HCT116 (cell line): ENCODE measurements at regions not wholly inside any gene's neighbourhood (a gene's known extent, or its start where the extent isn't known, plus 50 kb on each side); places are given as distances from the start of the nearest gene placed in this dataset.

ENCODE experiments used
- ATAC-seq: fragments of 200-7000 bp; cut with Tn5 transposase; 2 replicates; pipeline ENCODE4 v1.9.1; 2020; ENCODE audit warnings: mild to moderate bottlenecking, moderate library complexity
- BruUV-seq: library from RNA; stranded (reverse); fragments of 400-500 nt; replicated peaks from 2 replicates; lab custom pipeline; 2021; lab: Mats Ljungman, UMichigan
- CTCF ChIA-PET: fragments of 300-600 bp; sonication (Branson Sonifier 250); formaldehyde crosslinking; loops from one replicate; lab custom pipeline; 2021; ENCODE audit warnings: antibody characterized with exemption; lab: Charles Lee
- POLR2A ChIA-PET: fragments of 300-600, 350-600 bp; sonication (Branson Sonifier 250); formaldehyde crosslinking; loops from one replicate; lab custom pipeline; 2021; ENCODE audit warnings: antibody characterized with exemption; lab: Charles Lee
- RAD21 ChIA-PET, 2 experiments: fragments of 300-600 bp; sonication (Branson Sonifier 250); formaldehyde crosslinking; loops; one replicate each; lab custom pipeline; 2023; ENCODE audit warnings: low total read pairs in 2 of 2; ENCODE audit not compliant: uncharacterized antibody in 2 of 2, unreplicated experiment in 2 of 2, low non-redundant PET in 1 of 2; lab: Charles Lee
- DNase-seq: peaks from one replicate; pipeline ENCODE4 v3.0.0-alpha.2; 2010; ENCODE audit warnings: low read depth, low spot score
- H2AFZ ChIP-seq: fragments of 200-600 bp; shearing (Covaris generic), sonication (generic); 2 replicates; pipeline ENCODE4 v1.6.1; 2017; ENCODE audit warnings: low read depth, mixed run types, mixed read lengths, antibody characterized with exemption, low read length; ENCODE audit not compliant: poor library complexity, severe bottlenecking
- H3K27ac ChIP-seq: 2 replicates; pipeline ENCODE4 v1.5.1; 2012; ENCODE audit warnings: low read depth, low read length
- H3K27me3 ChIP-seq: fragments of 200-600 bp; sonication (generic); 2 replicates; pipeline ENCODE4 v1.6.1; 2016; ENCODE audit warnings: mixed run types, low read length, mixed read lengths; ENCODE audit not compliant: insufficient read depth
- H3K36me3 ChIP-seq, 2 experiments: fragments of 200-500 bp in 1 of 2; fragments of 200-600 bp in 1 of 2; sonication (Bioruptor generic) in 1 of 2; sonication (generic) in 1 of 2; 2 replicates each; pipeline versions ENCODE4 v1.5.1 to v1.6.1; 2014 to 2016; ENCODE audit warnings: low read length in 2 of 2, inconsistent platforms in 1 of 2, mixed read lengths in 1 of 2, mixed run types in 1 of 2; ENCODE audit not compliant: insufficient read depth in 2 of 2, control insufficient read depth in 1 of 2
- H3K4me1 ChIP-seq, 2 experiments: fragments of 200-600 bp in 1 of 2; sonication (generic) in 1 of 2; 2 replicates each; pipeline versions ENCODE4 v1.5.1 to v1.6.1; 2012 to 2017; ENCODE audit warnings: low read length in 2 of 2, inconsistent platforms in 1 of 2, mild to moderate bottlenecking in 1 of 2, mixed read lengths in 1 of 2, mixed run types in 1 of 2, moderate library complexity in 1 of 2; ENCODE audit not compliant: insufficient read depth in 2 of 2, control insufficient read depth in 1 of 2
- H3K4me2 ChIP-seq: fragments of 200-600 bp; sonication (generic); 2 replicates; pipeline ENCODE4 v1.6.1; 2017; ENCODE audit warnings: mixed run types, low read length, mixed read lengths
- H3K4me3 ChIP-seq, 2 experiments: fragments of 200-600 bp in 1 of 2; sonication (generic) in 1 of 2; replicated peaks in 1 of 2; 2 replicates each; pipeline ENCODE4 v1.5.1; 2011 to 2016; ENCODE audit warnings: low read length in 2 of 2, control low read depth in 1 of 2, low read depth in 1 of 2, mild to moderate bottlenecking in 1 of 2, mixed read lengths in 1 of 2, mixed run types in 1 of 2
- H3K79me2 ChIP-seq: fragments of 200-600 bp; sonication (generic); 2 replicates; pipeline ENCODE4 v1.6.1; 2017; ENCODE audit warnings: mild to moderate bottlenecking, mixed run types, low read length, moderate library complexity, mixed read lengths; ENCODE audit not compliant: insufficient read depth
- H3K9ac ChIP-seq: fragments of 200-600 bp; sonication (generic); 2 replicates; pipeline ENCODE4 v1.6.1; 2016; ENCODE audit warnings: low read length, mixed read lengths
- H3K9me2 ChIP-seq: fragments of 200-600 bp; sonication (generic), shearing (Covaris generic); 2 replicates; pipeline ENCODE4 v1.6.1; 2017; ENCODE audit warnings: mixed run types, mild to moderate bottlenecking, moderate library complexity; ENCODE audit not compliant: insufficient read depth
- H3K9me3 ChIP-seq, 2 experiments: fragments of 200-500 bp in 1 of 2; fragments of 200-600 bp in 1 of 2; sonication (Bioruptor generic) in 1 of 2; sonication (generic) in 1 of 2; 2 replicates each; pipeline ENCODE4 v1.6.1; 2014 to 2017; ENCODE audit warnings: low read length in 2 of 2, mixed read lengths in 2 of 2, inconsistent platforms in 1 of 2, low read depth in 1 of 2, mild to moderate bottlenecking in 1 of 2, mixed run types in 1 of 2, moderate library complexity in 1 of 2; ENCODE audit not compliant: control insufficient read depth in 1 of 2, insufficient read depth in 1 of 2
- H4K20me1 ChIP-seq: fragments of 200-600 bp; sonication (generic), shearing (Covaris generic); 2 replicates; pipeline ENCODE4 v1.6.1; 2017; ENCODE audit warnings: mixed run types, mild to moderate bottlenecking, moderate library complexity; ENCODE audit not compliant: insufficient read depth
- ATF3 ChIP-seq: IDR thresholded peaks from 2 replicates; pipeline ENCODE4 v1.6.1; 2012
- CBX3 ChIP-seq: IDR thresholded peaks from 2 replicates; pipeline ENCODE4 v1.6.1; 2012; ENCODE audit warnings: low read depth
- EGR1 ChIP-seq: IDR thresholded peaks from 2 replicates; pipeline ENCODE4 v1.6.1; 2012; ENCODE audit warnings: low read depth
- ELF1 ChIP-seq: IDR thresholded peaks from 2 replicates; pipeline ENCODE4 v1.6.1; 2012; ENCODE audit warnings: low read depth, borderline replicate concordance
- EZH2phosphoT487 ChIP-seq: fragments of 200-600 bp; IDR thresholded peaks from 2 replicates; pipeline ENCODE4 v1.6.1; 2018; ENCODE audit warnings: antibody characterized with exemption, borderline replicate concordance
- FOSL1 ChIP-seq: IDR thresholded peaks from 2 replicates; pipeline ENCODE4 v1.6.1; 2012; ENCODE audit warnings: low read depth
- POLR2A ChIP-seq: IDR thresholded peaks from 2 replicates; pipeline ENCODE4 v1.7.0; 2011; ENCODE audit warnings: borderline replicate concordance; ENCODE audit not compliant: insufficient read depth, insufficient read length; ENCODE audit errors: extremely low read depth
- SIN3A ChIP-seq: IDR thresholded peaks from 2 replicates; pipeline ENCODE4 v1.6.1; 2012; ENCODE audit warnings: low read depth
- SRF ChIP-seq: IDR thresholded peaks from 2 replicates; pipeline ENCODE4 v1.6.1; 2012; ENCODE audit warnings: low read depth
- TCF7L2 ChIP-seq: IDR thresholded peaks from 2 replicates; pipeline ENCODE4 v1.7.0; 2011; ENCODE audit warnings: borderline replicate concordance, inconsistent platforms; ENCODE audit not compliant: insufficient read depth, insufficient read length; ENCODE audit errors: extremely low read depth
- YY1 ChIP-seq: IDR thresholded peaks from 2 replicates; pipeline ENCODE4 v1.6.1; 2011; ENCODE audit warnings: low read length, low read depth, moderate library complexity, mild to moderate bottlenecking; ENCODE audit not compliant: insufficient replicate concordance; ENCODE audit errors: extremely low read depth
- ZBTB33 ChIP-seq: IDR thresholded peaks from 2 replicates; pipeline ENCODE4 v1.6.1; 2011; ENCODE audit warnings: mild to moderate bottlenecking, low read length, moderate library complexity; ENCODE audit not compliant: insufficient replicate concordance; ENCODE audit errors: extremely low read depth
- ZFX ChIP-seq: fragments of 450-650 bp; IDR thresholded peaks from 2 replicates; pipeline ENCODE4 v1.6.1; 2017
- ZNF274 ChIP-seq: fragments of 200-500 bp; sonication (Bioruptor generic); IDR thresholded peaks from 2 replicates; pipeline ENCODE4 v1.6.1; 2014; ENCODE audit warnings: mild to moderate bottlenecking, low read depth, low read length, inconsistent platforms
- intact Hi-C: fragments of 100-400 bp; cut with micrococcal nuclease; formaldehyde crosslinking; loops from 2 replicates; pipeline ENCODE4 v1.10.0; 2022
- TF ChIP-seq, protein P1 (sequence below): IDR thresholded peaks from 2 replicates; pipeline ENCODE4 v1.6.1; 2012; ENCODE audit warnings: low read depth

- Histone ChIP-seq H3K9me2 (no peaks in the 10 kb centered on the region), H3K36me3 (no peaks in the 10 kb centered on the region), H2AFZ (no peak overlapping the region), H3K4me3 (no peak overlapping the region), H4K20me1 (no peaks in the 10 kb centered on the region), H3K9me3 (no peaks in the 10 kb centered on the region), H3K4me2 (no peak overlapping the region), H3K27ac (no peak overlapping the region), H3K4me1 (no peaks in the 10 kb centered on the region), H3K9ac (no peak overlapping the region), H3K79me2 (no peaks in the 10 kb centered on the region), H3K27me3 (no peaks in the 10 kb centered on the region)
- DNase-seq = no peak
- POLR2A ChIA-PET = no interaction called here
- CTCF ChIA-PET = no interaction called here
- intact Hi-C loops = no loop called here
- TF ChIP-seq ELF1 = no peak
- TF ChIP-seq CBX3 = no peak
- no peak for TF ChIP-seq ZFX
- no peak for TF ChIP-seq TCF7L2
- no peak for TF ChIP-seq EGR1
- no peak for TF ChIP-seq ZNF274
- TF ChIP-seq ZBTB33 = no peak
- ATAC-seq = no peak
- RAD21 ChIA-PET = no interaction called here
- BruUV-seq = no TSS peak
Observed at GRCh38 chr1:228977741-228978140, 242.5 kb downstream of the RHOU start.

DNA sequence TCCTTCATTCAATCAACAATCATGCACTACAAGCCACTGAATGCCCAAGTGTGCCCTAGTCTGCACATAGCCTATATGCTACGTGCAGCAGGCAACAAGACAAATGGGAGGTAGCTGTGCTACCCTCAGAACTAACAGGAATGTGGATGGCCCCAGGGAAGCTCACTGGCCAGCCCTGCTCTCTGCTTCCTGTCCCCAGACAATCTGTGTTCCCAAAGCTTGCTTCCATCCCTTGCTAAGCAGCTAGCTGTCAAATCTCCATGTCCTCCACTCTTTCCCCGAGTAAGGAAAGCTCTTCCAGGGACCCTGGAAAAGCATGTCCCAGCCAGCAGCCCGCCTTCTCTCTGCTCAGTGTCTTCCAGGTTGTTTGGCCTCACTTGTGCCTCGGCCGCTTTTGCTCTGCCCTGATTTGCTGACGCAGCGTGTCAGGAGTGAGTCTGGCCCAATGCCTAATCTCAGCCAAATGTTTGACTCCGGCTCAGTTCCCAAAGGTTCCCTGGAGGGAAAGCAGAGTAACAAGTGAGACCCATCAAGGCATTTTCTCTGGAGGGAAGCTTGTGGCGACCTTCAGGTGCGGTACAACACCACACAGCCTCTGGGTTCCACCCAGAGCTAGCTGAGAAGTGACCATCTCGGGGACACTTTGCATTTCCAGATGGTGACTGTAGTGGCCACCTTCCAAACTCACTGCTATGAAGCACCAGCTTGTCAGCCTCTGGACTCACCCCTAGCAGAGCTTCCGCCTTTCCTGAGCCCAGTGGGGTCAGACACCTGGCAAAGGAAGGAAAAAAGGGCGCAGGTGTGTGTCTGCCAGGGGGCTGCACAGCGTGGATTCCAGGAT is 243.4 kb downstream of the RHOU start:
- Histone ChIP-seq H3K4me1 (no peaks in the 10 kb centered on the region), H4K20me1 (no peaks in the 10 kb centered on the region), H3K27me3 (no peaks in the 10 kb centered on the region), H3K4me2 (no peak overlapping the region), H2AFZ (no peak overlapping the region), H3K79me2 (no peaks in the 10 kb centered on the region), H3K9me2 (no peaks in the 10 kb centered on the region), H3K36me3 (no peaks in the 10 kb centered on the region), H3K9me3 (no peaks in the 10 kb centered on the region), H3K9ac (no peak overlapping the region), H3K4me3 (no peak overlapping the region), H3K27ac (no peak overlapping the region)
- DNase-seq = no peak
- intact Hi-C loops = no loop called here
- ChIA-PET RAD21 (no interaction called here), CTCF (no interaction called here), POLR2A (no interaction called here)
- BruUV-seq = no TSS peak
- ATAC-seq = no peak
- TF ChIP-seq FOSL1 (no peak), SRF (no peak), YY1 (no peak), SIN3A (no peak), POLR2A (no peak), EZH2phosphoT487 (no peak), ATF3 (no peak), ZFX (no peak), EGR1 (no peak)
- TF ChIP-seq, protein P1, sequence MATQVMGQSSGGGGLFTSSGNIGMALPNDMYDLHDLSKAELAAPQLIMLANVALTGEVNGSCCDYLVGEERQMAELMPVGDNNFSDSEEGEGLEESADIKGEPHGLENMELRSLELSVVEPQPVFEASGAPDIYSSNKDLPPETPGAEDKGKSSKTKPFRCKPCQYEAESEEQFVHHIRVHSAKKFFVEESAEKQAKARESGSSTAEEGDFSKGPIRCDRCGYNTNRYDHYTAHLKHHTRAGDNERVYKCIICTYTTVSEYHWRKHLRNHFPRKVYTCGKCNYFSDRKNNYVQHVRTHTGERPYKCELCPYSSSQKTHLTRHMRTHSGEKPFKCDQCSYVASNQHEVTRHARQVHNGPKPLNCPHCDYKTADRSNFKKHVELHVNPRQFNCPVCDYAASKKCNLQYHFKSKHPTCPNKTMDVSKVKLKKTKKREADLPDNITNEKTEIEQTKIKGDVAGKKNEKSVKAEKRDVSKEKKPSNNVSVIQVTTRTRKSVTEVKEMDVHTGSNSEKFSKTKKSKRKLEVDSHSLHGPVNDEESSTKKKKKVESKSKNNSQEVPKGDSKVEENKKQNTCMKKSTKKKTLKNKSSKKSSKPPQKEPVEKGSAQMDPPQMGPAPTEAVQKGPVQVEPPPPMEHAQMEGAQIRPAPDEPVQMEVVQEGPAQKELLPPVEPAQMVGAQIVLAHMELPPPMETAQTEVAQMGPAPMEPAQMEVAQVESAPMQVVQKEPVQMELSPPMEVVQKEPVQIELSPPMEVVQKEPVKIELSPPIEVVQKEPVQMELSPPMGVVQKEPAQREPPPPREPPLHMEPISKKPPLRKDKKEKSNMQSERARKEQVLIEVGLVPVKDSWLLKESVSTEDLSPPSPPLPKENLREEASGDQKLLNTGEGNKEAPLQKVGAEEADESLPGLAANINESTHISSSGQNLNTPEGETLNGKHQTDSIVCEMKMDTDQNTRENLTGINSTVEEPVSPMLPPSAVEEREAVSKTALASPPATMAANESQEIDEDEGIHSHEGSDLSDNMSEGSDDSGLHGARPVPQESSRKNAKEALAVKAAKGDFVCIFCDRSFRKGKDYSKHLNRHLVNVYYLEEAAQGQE = no peak
